ENCODE measurements at regions not wholly inside any gene's neighbourhood (a gene's known extent, or its start where the extent isn't known, plus 50 kb on each side); places are given as distances from the start of the nearest gene placed in this dataset.

- TF ChIP-seq POLR2A (IDR thresholded peaks at IDR 0.05) (no peak), POLR2AphosphoS5 (IDR thresholded peaks at IDR 0.05) (no peak), EP300 (IDR thresholded peaks at IDR 0.05) (no peak), CTCF (IDR thresholded peaks at IDR 0.05) (no peak)
- no peaks in the 10 kb centered on the region for H3K27me3 ChIP-seq
- H3K9me3 ChIP-seq, result no peaks in the 10 kb centered on the region
- H3K4me3 ChIP-seq, result no peak overlapping the region
- no peaks in the 10 kb centered on the region for H3K4me1 ChIP-seq
- no peak overlapping the region for H3K27ac ChIP-seq
- no peak for DNase-seq (ENCODE audit: low spot score in 2 of 2)
- no peaks in the 10 kb centered on the region for H3K36me3 ChIP-seq
- WGBS, result 64% methylated on average over 5 of the region's 5 CpGs
These were observed 273.7 kb upstream of the NOCT start for GRCh38 chr4:138741766-138742377.

- 81% methylated on average over 4 of the region's 4 CpGs for WGBS
- H3K4me1 ChIP-seq, result no peaks in the 10 kb centered on the region
- H3K27me3 ChIP-seq, result no peaks in the 10 kb centered on the region
- H3K9me3 ChIP-seq, result no peaks in the 10 kb centered on the region
- DNase-seq (ENCODE audit: low spot score in 2 of 2), result no peak
- no peak overlapping the region for H3K27ac ChIP-seq
- TF ChIP-seq CTCF (IDR thresholded peaks at IDR 0.05), result no peak
- no peak for TF ChIP-seq POLR2AphosphoS5 (IDR thresholded peaks at IDR 0.05)
- TF ChIP-seq POLR2A (IDR thresholded peaks at IDR 0.05), result no peak
- TF ChIP-seq EP300 (IDR thresholded peaks at IDR 0.05), result no peak
- H3K4me3 ChIP-seq, result no peak overlapping the region
- no peaks in the 10 kb centered on the region for H3K36me3 ChIP-seq
These were observed 274.5 kb upstream of the NOCT start for GRCh38 chr4:138740816-138741745.

- H3K27ac ChIP-seq, result no peak overlapping the region
- no peaks in the 10 kb centered on the region for H3K36me3 ChIP-seq
These were observed 279.2 kb upstream of the NOCT start for GRCh38 chr4:138736362-138736761.

GRCh38 chr4:138734746-138735145 lies 280.8 kb upstream of the NOCT start:
- Histone ChIP-seq H3K4me3 (no peak overlapping the region), H3K27ac (no peak overlapping the region), H3K9me3 (no peaks in the 10 kb centered on the region), H3K27me3 (no peaks in the 10 kb centered on the region), H3K4me1 (no peaks in the 10 kb centered on the region), H3K36me3 (no peaks in the 10 kb centered on the region)
- no peak for TF ChIP-seq POLR2A (IDR thresholded peaks at IDR 0.05)
- TF ChIP-seq CTCF (IDR thresholded peaks at IDR 0.05), result no peak
- TF ChIP-seq EP300 (IDR thresholded peaks at IDR 0.05), result no peak
- TF ChIP-seq POLR2AphosphoS5 (IDR thresholded peaks at IDR 0.05), result no peak
- WGBS, result 63% methylated on average over 1 of the region's 1 CpG
- DNase-seq (ENCODE audit: low spot score in 2 of 2), result no peak

More at GRCh38 chr4:138736362-138736761, 279.2 kb upstream of the NOCT start:
- no peaks in the 10 kb centered on the region for H3K9me3 ChIP-seq
- DNase-seq (ENCODE audit: low spot score in 2 of 2), result no peak
- no peaks in the 10 kb centered on the region for H3K27me3 ChIP-seq
- H3K4me3 ChIP-seq, result no peak overlapping the region
- no peaks in the 10 kb centered on the region for H3K4me1 ChIP-seq
- TF ChIP-seq POLR2A (IDR thresholded peaks at IDR 0.05) (no peak), EP300 (IDR thresholded peaks at IDR 0.05) (no peak), CTCF (IDR thresholded peaks at IDR 0.05) (no peak), POLR2AphosphoS5 (IDR thresholded peaks at IDR 0.05) (no peak)

GRCh38 chr4:138728566-138728965 lies 287.0 kb upstream of the NOCT start:
- WGBS, result 74% methylated on average over 3 of the region's 3 CpGs
- Histone ChIP-seq H3K9me3 (no peaks in the 10 kb centered on the region), H3K27me3 (no peaks in the 10 kb centered on the region), H3K4me1 (no peaks in the 10 kb centered on the region), H3K27ac (no peak overlapping the region), H3K4me3 (no peak overlapping the region), H3K36me3 (no peaks in the 10 kb centered on the region)
- TF ChIP-seq POLR2AphosphoS5 (IDR thresholded peaks at IDR 0.05) (no peak), EP300 (IDR thresholded peaks at IDR 0.05) (no peak), POLR2A (IDR thresholded peaks at IDR 0.05) (no peak), CTCF (IDR thresholded peaks at IDR 0.05) (no peak)
- no peak for DNase-seq (ENCODE audit: low spot score in 2 of 2)
